ENCODE measurements at regions not wholly inside any gene's neighbourhood (a gene's known extent, or its start where the extent isn't known, plus 50 kb on each side); places are given as distances from the start of the nearest gene placed in this dataset.

DNA sequence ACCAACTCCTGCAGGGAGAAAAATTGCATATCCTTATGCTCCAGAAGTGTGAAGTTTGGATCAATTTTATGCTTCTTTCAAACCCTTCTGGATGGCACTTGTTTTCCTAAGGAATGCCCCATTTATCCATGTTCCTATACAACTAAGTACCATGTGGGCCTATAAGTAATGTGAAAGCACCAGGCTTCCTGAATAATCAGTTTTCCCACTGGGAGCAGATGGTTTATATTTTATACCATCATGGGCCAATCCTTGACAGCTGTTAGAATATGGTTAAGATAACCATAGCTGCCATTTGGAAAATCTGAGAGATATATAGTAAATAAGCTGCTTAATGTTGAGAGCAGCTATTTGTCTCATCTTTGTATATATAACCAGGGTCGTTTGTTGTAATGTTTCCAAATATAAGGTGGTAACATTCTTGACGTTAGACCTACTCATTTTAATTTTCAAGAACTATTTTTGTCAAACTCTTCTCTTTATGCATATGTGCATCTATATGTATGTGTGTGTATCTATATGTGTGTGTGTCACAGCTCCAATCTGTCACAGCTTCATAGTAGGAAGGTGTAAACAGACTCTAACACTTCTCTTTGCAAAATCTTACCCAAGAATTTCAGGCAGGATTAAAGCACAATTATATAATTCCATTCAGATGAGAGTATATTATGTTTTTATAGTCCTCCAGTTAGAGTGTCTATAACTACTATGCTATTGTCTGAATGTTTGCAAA, 458.7 kb upstream of the GCFC2 start:
- TF ChIP-seq, protein P1, sequence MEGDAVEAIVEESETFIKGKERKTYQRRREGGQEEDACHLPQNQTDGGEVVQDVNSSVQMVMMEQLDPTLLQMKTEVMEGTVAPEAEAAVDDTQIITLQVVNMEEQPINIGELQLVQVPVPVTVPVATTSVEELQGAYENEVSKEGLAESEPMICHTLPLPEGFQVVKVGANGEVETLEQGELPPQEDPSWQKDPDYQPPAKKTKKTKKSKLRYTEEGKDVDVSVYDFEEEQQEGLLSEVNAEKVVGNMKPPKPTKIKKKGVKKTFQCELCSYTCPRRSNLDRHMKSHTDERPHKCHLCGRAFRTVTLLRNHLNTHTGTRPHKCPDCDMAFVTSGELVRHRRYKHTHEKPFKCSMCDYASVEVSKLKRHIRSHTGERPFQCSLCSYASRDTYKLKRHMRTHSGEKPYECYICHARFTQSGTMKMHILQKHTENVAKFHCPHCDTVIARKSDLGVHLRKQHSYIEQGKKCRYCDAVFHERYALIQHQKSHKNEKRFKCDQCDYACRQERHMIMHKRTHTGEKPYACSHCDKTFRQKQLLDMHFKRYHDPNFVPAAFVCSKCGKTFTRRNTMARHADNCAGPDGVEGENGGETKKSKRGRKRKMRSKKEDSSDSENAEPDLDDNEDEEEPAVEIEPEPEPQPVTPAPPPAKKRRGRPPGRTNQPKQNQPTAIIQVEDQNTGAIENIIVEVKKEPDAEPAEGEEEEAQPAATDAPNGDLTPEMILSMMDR (IDR thresholded peaks at IDR 0.05) = no peak
- TF ChIP-seq TAF1 (IDR thresholded peaks at IDR 0.05; ENCODE audit: borderline replicate concordance, low read depth, low read length) = no peak
